NOMO-1 treated with DMSO at 0.1 percent for 48 hours (cell line): ENCODE measurements at regions not wholly inside any gene's neighbourhood (a gene's known extent, or its start where the extent isn't known, plus 50 kb on each side); places are given as distances from the start of the nearest gene placed in this dataset.

ENCODE experiments used
- DNase-seq: peaks from one replicate; lab custom pipeline; 2025; ENCODE audit not compliant: unreplicated experiment; lab: John Stamatoyannopoulos, UW

DNA sequence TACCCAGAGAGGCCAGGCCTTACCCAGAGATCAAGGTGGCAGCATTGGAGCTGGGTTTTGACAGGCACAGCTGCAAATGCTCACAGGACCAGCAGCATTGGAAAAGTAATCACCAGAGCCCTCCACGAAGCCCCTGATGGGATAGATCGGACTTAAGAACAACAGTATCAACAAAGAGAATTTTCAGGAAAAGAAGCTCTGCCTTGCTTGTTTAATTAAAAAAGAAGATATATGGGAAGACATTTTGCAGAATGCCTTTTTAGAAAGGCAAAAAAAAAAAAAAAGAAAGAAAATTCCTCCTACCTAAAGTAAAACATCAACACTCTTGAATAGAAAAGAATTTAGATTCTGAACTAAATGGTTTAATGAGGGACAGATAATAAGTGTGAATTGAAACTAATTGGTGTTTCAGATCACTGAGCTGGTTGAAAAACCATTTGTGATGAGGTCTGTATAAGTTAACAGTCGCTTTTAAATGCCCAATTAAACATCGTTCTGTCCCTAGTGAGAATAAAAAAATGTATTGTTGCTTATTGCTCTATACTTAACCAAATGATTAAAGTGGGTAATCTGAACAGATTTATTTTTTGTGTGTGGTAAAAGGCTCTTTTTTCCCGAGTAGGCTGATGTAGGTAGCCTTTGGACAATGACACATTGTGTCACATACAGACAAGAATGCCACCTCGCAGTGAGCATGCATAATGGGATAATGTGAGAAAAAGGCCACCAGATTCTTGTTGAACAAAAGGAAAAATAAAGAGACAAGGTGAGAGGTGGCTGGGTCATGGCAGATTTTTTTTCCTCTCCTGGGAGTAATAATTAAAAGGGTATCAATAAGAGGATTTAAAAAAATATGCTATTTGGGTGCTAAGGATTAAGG lies 93.0 kb upstream of the ARGLU1 start:
- no peak for DNase-seq

DNA sequence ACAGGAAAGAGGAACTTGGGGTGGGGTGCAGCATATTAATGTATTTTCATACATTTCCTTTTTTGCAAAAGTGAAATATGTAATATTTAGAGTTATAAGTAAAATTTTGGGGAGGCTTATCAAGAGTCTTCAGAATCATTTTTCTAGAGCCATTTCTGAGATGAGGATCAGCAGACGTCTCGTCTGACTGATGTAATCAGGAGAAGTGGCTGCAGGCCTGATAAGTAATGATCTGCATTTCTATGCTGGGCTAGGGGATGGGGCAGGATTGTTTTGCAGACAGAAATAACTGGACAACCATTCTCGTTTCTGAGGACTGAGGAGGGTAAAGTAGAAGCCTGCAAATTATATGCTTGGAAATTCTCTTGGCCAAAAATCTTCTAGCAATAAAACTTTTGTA lies 89.2 kb upstream of the ARGLU1 start:
- DNase-seq, result no peak

DNA sequence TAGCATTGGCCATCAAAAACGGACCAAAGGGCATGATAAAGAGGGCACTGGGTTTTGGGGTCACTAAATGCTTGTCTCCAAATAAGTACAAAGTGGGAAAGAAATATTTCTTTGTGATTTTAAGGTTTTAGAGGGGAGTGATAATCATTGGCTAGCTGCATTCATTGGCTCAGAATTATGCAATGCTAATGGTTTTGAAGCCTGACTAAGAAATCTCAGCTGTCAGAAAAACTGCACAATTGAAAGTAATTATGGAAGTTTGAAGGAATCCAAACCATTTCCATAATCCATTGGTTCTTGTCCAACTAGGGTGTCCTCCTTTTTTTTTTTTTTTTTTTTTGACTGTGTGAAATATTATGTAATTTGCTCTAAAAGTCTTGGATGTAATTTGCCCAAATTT lies 88.2 kb upstream of the ARGLU1 start:
- DNase-seq, result no peak

DNA sequence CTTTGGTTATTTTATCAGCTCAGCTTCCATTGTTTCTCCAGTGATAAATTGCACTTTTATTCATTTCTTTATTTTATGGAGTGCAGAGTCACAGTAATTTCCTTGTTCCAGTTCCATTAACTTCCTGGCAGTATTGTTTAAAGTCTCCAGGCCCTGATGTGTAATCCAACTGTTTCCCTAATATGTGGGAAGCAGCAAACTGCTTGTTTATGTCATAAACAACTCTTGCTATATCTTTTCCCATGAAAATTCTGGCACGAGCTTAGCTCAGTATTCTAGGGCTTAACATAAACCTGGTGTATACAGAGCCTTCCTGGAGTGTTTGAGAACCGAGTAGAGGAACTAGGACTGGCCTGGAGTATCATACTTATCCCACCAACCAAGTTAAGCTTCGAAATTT lies 83.5 kb upstream of the ARGLU1 start:
- DNase-seq, result no peak

DNA sequence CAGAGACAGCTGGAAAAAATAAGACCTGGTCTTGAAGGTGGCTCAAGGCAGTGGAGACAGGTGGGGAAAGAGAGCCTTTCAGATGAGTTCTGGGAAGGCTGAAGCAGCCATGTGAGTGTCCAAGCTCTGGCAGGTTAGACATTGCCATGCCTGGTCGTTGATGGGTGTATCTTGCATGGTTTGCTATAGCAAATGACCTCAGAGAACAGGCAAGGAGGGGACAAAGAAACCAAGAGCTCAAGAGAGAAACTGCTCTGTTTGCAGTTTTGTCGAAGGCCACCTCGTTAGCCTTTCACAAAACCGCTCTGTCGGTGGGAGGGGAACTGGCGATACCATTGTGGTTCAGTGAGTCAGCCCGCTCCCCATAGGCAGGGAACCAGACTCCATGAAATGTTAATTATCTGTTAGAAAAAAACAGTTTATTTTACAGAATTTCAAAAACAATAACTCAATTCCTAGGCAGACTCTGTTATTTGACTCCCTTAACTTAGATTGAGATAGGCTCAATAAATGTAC lies 82.8 kb upstream of the ARGLU1 start:
- DNase-seq, result no peak

DNA sequence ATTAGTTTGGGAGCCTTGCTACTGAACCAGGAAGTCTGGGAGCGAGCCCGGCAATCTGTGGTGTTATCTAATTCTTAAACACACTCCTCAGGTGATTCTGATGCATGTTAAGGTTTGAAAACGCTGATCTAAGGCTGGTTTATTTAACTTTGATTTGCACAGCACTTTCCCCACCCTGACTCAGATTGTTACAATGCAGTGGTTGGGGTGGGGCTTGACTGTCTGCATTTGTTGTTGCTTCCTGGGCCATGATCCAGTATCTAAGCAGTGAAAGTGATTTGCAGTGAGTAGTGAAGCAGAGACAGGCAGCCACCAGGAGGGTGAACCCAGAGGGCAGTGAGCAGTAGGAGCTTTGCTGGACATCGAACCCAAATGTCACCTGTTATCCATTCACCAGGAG lies 81.6 kb upstream of the ARGLU1 start:
- no peak for DNase-seq

DNA sequence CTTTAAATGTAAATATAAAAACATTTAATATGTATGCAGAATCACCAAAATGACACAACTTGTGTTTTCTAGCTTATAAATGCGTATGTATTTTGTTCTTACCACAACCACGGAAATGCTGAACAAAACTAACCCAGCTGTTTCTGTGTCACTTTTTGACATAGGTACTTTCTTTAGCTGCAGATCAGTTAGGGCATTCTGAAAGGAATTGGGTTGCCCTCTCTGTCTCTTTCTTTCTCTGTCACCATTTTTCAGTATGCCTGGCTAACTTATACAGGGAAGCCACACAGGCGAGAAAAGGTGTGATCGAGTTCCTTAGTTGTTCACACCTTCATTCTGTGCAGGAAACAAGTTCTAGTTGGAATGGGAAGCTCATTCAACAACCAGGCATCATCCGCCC lies 72.6 kb upstream of the ARGLU1 start:
- DNase-seq, result no peak

DNA sequence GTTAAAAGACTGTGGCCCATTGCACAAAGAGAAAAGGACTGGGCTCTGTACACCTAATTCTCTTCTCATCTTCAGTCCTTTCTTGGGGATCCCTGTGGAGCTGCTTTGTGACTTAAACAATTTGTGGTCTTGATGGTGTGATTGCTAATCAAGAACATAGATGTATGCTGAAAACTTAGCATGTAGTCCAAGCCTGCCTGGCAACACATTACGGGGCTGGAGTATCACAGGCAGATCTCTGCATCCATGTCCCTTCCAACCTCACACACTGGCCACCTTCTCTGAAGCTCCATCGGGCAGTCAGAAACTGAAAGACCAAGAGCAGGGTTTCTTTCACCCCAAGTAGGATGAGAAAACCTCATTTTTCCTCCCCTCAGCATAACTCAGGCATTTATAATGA lies 69.6 kb upstream of the ARGLU1 start:
- no peak for DNase-seq

DNA sequence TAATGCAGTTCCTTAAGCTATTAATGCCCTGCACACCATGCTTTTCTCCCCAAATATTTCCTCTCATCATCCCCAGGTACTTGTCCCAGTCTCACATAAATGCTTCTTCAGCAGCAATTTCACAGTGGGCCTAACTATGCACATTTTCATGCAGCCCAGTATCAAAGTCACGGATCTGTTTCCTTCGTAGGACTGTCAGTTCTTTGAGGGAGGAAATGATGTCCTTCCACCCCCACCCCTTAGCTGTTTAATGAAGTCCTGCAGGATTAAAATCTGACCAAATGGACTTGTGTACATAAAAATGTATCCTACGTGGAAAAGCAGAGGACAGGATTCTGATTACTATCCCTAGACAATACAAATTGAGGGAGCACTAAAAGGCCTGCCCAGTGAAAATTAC lies 68.6 kb upstream of the ARGLU1 start:
- no peak for DNase-seq

DNA sequence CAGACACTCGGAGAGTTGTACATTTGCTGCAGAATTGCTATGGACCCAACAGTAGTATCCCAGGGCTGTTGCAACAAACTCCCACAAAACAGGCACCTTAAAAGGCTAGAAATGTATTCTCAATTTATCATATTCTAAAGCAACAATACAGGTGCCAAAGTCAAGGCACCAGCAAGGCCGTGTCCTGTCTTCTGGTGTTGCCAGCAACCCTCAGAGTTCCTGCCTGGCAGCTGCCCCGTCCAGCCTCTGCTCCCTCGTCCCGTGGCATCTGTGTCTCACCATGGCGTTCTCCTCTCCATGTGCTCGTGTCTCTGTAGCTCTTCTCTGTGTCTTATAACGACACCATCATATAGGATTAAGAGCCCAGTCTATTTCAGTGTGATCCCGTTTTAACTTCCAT lies 67.7 kb upstream of the ARGLU1 start:
- no peak for DNase-seq

DNA sequence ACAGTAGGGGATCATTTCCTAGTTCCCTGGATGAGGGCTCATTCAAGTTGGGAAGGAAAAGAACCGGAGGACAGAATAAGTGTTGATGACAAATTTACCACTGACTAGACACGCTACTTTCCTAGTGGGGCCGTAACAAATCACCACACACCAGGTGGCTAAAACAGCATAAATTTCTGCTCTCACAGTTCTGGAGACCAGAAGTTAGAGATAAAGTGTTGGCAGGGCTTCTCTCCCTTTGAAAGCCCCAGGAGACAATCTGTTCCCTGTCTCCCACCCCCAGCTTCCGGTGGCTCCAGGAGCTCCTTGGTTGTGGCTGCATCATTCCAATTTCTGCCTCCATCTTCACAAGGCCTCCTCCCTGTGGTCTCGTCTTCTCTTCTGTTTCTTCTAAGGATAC lies 65.4 kb upstream of the ARGLU1 start:
- DNase-seq, result no peak

DNA sequence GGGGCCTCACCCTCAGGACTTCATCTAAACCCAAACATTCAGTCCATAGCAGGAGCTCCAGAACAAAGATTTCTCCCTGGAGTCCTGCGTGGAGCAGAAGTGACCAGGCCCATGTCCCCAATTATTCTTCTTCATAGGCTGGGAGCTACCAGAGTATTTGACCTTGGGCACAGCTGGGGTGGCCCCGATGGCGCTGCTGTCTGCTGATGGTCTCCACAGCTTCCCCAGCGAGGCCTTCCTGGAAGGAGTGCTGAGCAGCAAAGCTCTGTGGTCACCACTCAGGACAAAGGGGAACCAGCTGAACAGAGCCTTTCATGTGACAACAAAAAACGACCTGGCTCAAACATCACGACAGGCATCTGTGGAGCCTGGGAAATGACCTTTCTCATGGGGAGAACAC lies 62.7 kb upstream of the ARGLU1 start:
- DNase-seq, result no peak

DNA sequence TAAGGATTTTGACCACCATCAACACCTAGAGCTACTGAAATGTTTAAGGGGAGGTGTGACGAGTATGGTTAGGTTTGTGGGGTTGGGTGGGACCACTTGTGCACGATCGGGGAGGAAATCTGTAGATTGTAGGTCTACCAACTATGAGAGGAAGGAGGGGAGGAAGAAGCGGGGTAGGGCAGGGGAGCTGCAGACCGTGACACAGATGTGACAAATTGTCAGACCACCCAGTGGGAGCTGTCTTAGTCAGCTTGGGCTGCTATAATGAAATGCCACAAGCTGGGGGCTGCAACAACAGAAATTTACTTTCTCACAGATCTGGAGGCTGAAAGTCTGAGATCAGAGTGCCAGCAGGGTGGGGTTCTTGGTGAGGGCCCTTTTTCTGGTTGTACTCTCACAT lies 62.2 kb upstream of the ARGLU1 start:
- no peak for DNase-seq

DNA sequence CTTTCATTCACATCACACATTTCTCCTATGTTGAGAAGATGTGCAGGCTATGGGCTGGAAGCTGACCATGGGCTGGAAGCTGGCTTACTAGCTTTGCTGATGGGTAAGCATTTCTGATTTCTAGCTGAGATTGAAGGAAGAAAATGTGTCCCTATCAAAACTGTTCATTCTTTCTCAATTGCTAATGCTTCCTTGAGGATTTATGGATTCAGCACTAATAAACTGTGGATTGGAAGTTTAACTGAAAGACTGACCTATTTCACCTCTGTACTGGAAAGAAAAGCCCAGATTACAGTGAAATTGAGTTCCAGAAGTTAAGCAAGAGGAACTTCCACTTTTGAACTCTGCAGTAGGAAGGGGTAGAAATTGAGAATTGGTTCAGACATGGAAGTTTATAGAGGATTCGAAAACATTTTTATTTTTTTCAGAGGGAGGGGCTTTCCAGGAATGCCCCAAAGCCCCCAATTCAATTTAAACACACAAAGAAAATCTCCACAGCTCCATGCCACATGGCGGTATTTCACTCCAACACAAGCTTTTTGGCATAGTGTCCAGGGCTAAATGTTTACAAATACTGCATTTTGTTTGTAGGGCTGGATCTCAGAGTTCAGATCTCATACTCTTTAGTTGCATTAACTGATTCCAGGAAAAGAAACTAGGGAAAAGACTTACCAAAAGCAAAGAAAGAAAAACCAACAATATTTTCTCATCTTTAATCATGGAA lies 61.2 kb upstream of the ARGLU1 start:
- DNase-seq, result no peak

DNA sequence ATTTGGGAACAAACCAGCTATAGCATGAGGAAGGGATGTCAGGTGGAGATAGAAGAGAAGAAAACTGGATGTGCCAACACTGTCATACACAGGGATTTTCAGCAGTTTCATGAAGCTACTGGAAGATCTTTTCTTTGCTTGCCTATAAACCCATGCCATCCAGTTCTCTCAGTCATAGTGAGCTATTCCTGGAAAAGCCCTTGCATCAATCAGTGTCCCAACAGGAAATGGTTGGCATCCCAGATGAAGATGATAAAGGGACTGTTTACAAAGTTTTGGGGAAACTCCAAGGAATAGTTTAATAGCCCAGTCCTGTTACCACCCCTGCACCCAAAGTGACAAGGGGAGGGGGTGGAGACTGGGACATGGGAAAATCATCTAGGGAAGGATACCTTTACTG lies 58.5 kb upstream of the ARGLU1 start:
- no peak for DNase-seq

DNA sequence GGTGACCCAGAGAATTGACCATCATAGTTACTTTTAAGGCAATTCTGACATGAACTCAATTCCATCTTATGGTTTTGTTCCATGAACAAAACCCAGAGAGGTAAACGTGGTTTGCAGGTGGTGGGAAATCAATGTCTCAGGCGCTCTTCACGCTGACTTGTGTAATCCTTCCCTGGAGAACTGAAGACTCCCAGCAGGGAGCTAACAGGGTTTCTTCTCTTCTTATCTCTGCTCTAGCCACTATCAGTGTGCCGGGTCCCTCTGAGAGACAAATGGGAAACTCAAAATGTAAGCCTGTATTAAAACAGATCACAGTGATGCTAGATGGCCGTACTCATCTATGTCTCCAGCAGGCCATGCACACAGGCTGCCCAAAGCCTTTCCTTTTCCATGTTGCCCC lies 57.6 kb upstream of the ARGLU1 start:
- DNase-seq, result no peak

DNA sequence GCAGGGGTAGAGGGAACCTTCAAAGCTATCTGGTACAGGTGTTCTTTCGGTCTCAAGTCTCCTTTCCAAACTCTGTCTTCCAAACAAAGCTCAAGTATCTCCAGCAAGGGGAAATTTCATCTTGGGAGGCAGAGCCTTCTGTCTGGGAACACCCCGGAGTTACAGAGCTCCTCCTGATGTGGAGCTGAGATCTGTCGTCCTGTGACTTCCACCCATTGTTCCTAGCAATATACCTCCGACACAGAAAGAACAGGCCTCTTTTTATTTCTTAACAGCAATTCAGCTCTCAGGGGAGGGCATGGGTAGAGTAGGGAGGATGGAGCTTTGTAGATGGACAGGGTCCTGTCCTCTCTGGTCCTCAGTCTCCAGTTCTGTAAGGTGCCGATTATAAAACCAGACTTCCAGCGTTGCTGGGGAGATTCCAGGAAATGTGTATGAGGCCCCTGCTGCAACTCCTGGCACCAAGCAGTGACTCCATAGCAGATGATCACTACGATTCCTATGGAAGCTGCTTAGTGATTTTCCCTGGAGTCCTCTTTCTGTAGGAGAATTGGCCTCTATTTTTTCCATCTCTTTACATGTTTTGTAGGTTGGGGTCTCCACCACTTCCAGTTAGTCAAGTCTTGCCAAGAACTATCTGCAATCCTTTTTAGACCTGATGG lies 56.0 kb upstream of the ARGLU1 start:
- DNase-seq, result no peak

DNA sequence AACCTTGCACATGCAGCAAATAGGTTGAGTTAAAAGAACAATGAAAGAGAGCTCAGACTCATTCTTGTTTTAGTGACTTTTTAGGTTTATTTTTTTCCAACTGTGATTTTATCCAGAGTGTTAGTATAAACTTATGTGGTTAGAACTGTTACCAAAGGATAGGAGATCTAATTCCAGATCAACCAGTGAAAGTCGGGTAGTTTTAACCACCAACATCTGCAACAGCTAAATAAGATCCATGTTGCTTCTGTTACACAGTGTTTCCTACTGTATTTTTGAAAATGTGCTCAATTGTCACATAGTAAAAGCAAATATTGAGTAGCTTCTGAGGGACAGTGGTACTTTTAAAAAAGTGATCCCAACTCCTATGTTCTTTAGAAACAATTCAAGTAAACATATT lies 53.9 kb upstream of the ARGLU1 start:
- no peak for DNase-seq

DNA sequence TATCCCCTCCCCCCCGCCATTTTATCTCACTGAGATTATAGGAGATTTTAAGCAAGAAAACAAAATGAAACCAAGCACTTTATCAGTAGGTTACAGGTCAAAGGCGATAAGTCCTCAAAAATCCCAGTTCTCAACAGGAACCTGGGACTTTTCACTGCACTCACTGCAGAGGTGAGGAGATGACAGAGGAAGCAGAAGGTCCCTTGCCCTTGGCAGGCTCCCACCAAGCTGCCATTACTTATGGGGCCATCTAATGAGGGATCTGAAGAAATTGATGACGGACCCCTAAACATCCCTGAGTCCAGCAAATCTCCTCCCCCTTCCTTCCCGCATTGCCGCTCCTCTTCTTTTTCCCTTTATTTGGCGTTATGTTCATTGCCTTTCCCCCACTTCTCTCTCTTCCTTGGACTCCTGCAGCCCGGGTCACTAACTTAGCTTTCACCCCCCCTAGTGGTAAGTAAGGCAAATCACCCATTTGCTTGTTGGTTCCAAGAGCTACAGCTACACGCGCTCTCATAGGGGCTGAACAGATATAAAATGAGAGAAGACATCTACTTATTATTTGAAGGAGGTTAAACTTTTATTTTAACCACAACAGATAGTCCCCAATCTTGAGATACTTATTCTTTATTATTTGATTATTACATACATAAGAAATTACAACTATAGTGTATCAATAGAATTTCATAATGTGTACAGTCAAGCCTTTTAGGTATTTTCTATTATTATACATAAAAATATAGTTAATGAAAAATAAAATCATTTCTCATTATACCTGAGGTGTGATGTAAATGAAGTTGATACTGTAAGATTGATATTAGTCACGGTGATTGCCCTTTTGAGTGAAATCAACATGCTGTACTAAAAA lies 52.0 kb upstream of the ARGLU1 start:
- DNase-seq, result peak; percentile 60
